Caco-2 (cell line): ENCODE measurements at regions not wholly inside any gene's neighbourhood (a gene's known extent, or its start where the extent isn't known, plus 50 kb on each side); places are given as distances from the start of the nearest gene placed in this dataset.

Experiments
- BruUV-seq: library from RNA; stranded (reverse); fragments of 400-500 nt; replicated peaks from 2 replicates; lab custom pipeline; 2021; lab: Mats Ljungman, UMichigan
- CTCF ChIA-PET: fragments of 300-600 bp; sonication (Branson Sonifier 250); formaldehyde crosslinking; loops from one replicate; lab custom pipeline; 2022; ENCODE audit warnings: antibody characterized with exemption; lab: Charles Lee
- POLR2A ChIA-PET: fragments of 300-600 bp; sonication (Branson Sonifier 250); formaldehyde crosslinking; loops from one replicate; lab custom pipeline; 2022; ENCODE audit warnings: antibody characterized with exemption; lab: Charles Lee
- DNase-seq, 2 experiments: peaks; one replicate each; pipeline versions ENCODE4 v3.0.0 to v3.0.0-alpha.2; 2020 to 2022
- H3K27me3 ChIP-seq: replicated peaks from 2 replicates; pipeline ENCODE4 v1.6.0; 2011; ENCODE audit warnings: low read length; ENCODE audit not compliant: control insufficient read depth, insufficient read depth
- H3K36me3 ChIP-seq: 2 replicates; pipeline ENCODE4 v1.5.1; 2011; ENCODE audit warnings: low read length; ENCODE audit not compliant: control insufficient read depth, insufficient read depth
- H3K4me1 ChIP-seq: fragments of 250-450 bp; sonication (Bioruptor Pico); 2 replicates; pipeline ENCODE4 v1.5.1; 2020; ENCODE audit warnings: mild to moderate bottlenecking
- H3K4me3 ChIP-seq: 2 replicates; pipeline ENCODE4 v1.5.1; 2011; ENCODE audit warnings: low read depth, mild to moderate bottlenecking, control low read depth, low read length
- H3K9me3 ChIP-seq: fragments of 250-450 bp; sonication (Bioruptor Pico); 2 replicates; pipeline ENCODE4 v1.5.1; 2020; ENCODE audit warnings: mild to moderate bottlenecking, moderate library complexity
- H3K27ac Mint-ChIP-seq: one replicate; pipeline ENCODE4 v1.8.0; 2022; ENCODE audit warnings: mixed read lengths; ENCODE audit not compliant: unreplicated experiment
- H3K27me3 Mint-ChIP-seq: one replicate; pipeline ENCODE4 v1.8.0; 2022; ENCODE audit warnings: mixed read lengths; ENCODE audit not compliant: insufficient read depth, unreplicated experiment
- H3K36me3 Mint-ChIP-seq: one replicate; pipeline ENCODE4 v1.8.0; 2022; ENCODE audit warnings: mild to moderate bottlenecking, mixed read lengths; ENCODE audit not compliant: insufficient read depth, unreplicated experiment
- H3K4me1 Mint-ChIP-seq: one replicate; pipeline ENCODE4 v1.8.0; 2022; ENCODE audit warnings: low read depth, mixed read lengths; ENCODE audit not compliant: unreplicated experiment
- H3K4me3 Mint-ChIP-seq: one replicate; pipeline ENCODE4 v1.8.0; 2022; ENCODE audit warnings: mild to moderate bottlenecking, moderate library complexity, mixed read lengths; ENCODE audit not compliant: unreplicated experiment
- H3K9me3 Mint-ChIP-seq: one replicate; pipeline ENCODE4 v1.8.0; 2022; ENCODE audit warnings: mixed read lengths; ENCODE audit not compliant: unreplicated experiment
- CTCF ChIP-seq, 2 experiments: fragments of 200-600 bp in 1 of 2; IDR thresholded peaks; 1 replicate in 1 of 2; 2 replicates in 1 of 2; pipeline versions ENCODE4 v1.5.1 to v1.8.0; 2011 to 2022; ENCODE audit warnings: antibody characterized with exemption in 1 of 2, control low read depth in 1 of 2, inconsistent platforms in 1 of 2, low read depth in 1 of 2, low read length in 1 of 2, mild to moderate bottlenecking in 1 of 2, moderate library complexity in 1 of 2; ENCODE audit not compliant: insufficient read depth in 1 of 2, severe bottlenecking in 1 of 2, unreplicated experiment in 1 of 2
- intact Hi-C: fragments of 100-400 bp; cut with micrococcal nuclease; formaldehyde crosslinking; loops from one replicate; pipeline ENCODE4 v1.10.0; 2022; ENCODE audit not compliant: unreplicated experiment

- TF ChIP-seq CTCF (IDR thresholded peaks at IDR 0.05; ENCODE audit: insufficient read depth in 1 of 2, low read depth in 1 of 2, low read length in 1 of 2, severe bottlenecking in 1 of 2, unreplicated experiment in 1 of 2): no peak
- no peak overlapping the region for H3K27ac Mint-ChIP-seq
- no peak for DNase-seq
- intact Hi-C loops: no loop called here
- ChIA-PET CTCF (no interaction called here), POLR2A (no interaction called here)
- no TSS peak for BruUV-seq
- H3K36me3 Mint-ChIP-seq: no peaks in the 10 kb centered on the region
- no peaks in the 10 kb centered on the region for H3K27me3 Mint-ChIP-seq
- H3K4me3 Mint-ChIP-seq: no peak overlapping the region
- H3K9me3 Mint-ChIP-seq: no peaks in the 10 kb centered on the region
- Histone ChIP-seq H3K9me3 (no peaks in the 10 kb centered on the region), H3K4me3 (no peak overlapping the region), H3K27me3 (no peaks in the 10 kb centered on the region), H3K4me1 (0 out of 2 replicates have a peak, but pooled peaks cover 3% of the 10 kb centered on the region), H3K36me3 (no peaks in the 10 kb centered on the region)
- H3K4me1 Mint-ChIP-seq: no peaks in the 10 kb centered on the region
Observed at GRCh38 chr1:201630582-201630981, 91.7 kb downstream of the NAV1 start.

- BruUV-seq: no TSS peak
- no peak overlapping the region for H3K4me3 ChIP-seq
- ChIA-PET CTCF (no interaction called here), POLR2A (no interaction called here)
- Mint-ChIP-seq H3K4me1 (no peaks in the 10 kb centered on the region), H3K4me3 (no peak overlapping the region), H3K36me3 (no peaks in the 10 kb centered on the region), H3K27ac (no peak overlapping the region), H3K27me3 (no peaks in the 10 kb centered on the region), H3K9me3 (no peaks in the 10 kb centered on the region)
- no peaks in the 10 kb centered on the region for H3K9me3 ChIP-seq
- no peaks in the 10 kb centered on the region for H3K27me3 ChIP-seq
- TF ChIP-seq CTCF (IDR thresholded peaks at IDR 0.05; ENCODE audit: insufficient read depth in 1 of 2, low read depth in 1 of 2, low read length in 1 of 2, severe bottlenecking in 1 of 2, unreplicated experiment in 1 of 2): no peak
- intact Hi-C loops: no loop called here
- DNase-seq: no peak
- H3K36me3 ChIP-seq: no peaks in the 10 kb centered on the region
- H3K4me1 ChIP-seq: 0 out of 2 replicates have a peak, but pooled peaks cover 3% of the 10 kb centered on the region
Observed at GRCh38 chr1:201631037-201631436, 92.1 kb downstream of the NAV1 start.

- H3K36me3 ChIP-seq: no peaks in the 10 kb centered on the region
- no peaks in the 10 kb centered on the region for H3K27me3 ChIP-seq
- H3K9me3 ChIP-seq: no peaks in the 10 kb centered on the region
- ChIA-PET POLR2A (no interaction called here), CTCF (no interaction called here)
- DNase-seq: no peak
- H3K4me1 ChIP-seq: 0 out of 2 replicates have a peak, but pooled peaks cover 3% of the 10 kb centered on the region
- no peak overlapping the region for H3K4me3 Mint-ChIP-seq
- H3K9me3 Mint-ChIP-seq: no peaks in the 10 kb centered on the region
- H3K36me3 Mint-ChIP-seq: no peaks in the 10 kb centered on the region
- intact Hi-C loops: no loop called here
- BruUV-seq: no TSS peak
- no peaks in the 10 kb centered on the region for H3K27me3 Mint-ChIP-seq
- H3K4me3 ChIP-seq: no peak overlapping the region
- no peaks in the 10 kb centered on the region for H3K4me1 Mint-ChIP-seq
- no peak overlapping the region for H3K27ac Mint-ChIP-seq
- TF ChIP-seq CTCF (IDR thresholded peaks at IDR 0.05; ENCODE audit: insufficient read depth in 1 of 2, low read depth in 1 of 2, low read length in 1 of 2, severe bottlenecking in 1 of 2, unreplicated experiment in 1 of 2): no peak
Observed at GRCh38 chr1:201632364-201632952, 93.5 kb downstream of the NAV1 start.
